MM.1S (cell line): ENCODE measurements at regions not wholly inside any gene's neighbourhood (a gene's known extent, or its start where the extent isn't known, plus 50 kb on each side); places are given as distances from the start of the nearest gene placed in this dataset.

Experiments
- CTCF ChIP-seq: fragments of 300-600 bp; sonication (generic); IDR thresholded peaks from 2 replicates; pipeline ENCODE4 v1.5.1; 2016; ENCODE audit warnings: antibody characterized with exemption, low read length, mixed read lengths
- EZH2 ChIP-seq: fragments of 300-600 bp; sonication (generic); optimal IDR thresholded peaks from 2 replicates; pipeline ENCODE3; 2017; ENCODE audit warnings: low read depth, mild to moderate bottlenecking, antibody characterized with exemption, low read length, mixed read lengths
- EZH2phosphoT487 ChIP-seq: fragments of 300-600 bp; sonication (generic); IDR thresholded peaks from 2 replicates; pipeline ENCODE4 v1.6.1; 2018; ENCODE audit warnings: antibody characterized with exemption, low read length

- no peak for TF ChIP-seq CTCF
- no peak for TF ChIP-seq EZH2
- TF ChIP-seq EZH2phosphoT487, result no peak
These were observed 417.4 kb downstream of the EFNB2 start for GRCh38 chr13:106118050-106118449.
